ENCODE measurements at regions not wholly inside any gene's neighbourhood (a gene's known extent, or its start where the extent isn't known, plus 50 kb on each side); places are given as distances from the start of the nearest gene placed in this dataset.

DNA sequence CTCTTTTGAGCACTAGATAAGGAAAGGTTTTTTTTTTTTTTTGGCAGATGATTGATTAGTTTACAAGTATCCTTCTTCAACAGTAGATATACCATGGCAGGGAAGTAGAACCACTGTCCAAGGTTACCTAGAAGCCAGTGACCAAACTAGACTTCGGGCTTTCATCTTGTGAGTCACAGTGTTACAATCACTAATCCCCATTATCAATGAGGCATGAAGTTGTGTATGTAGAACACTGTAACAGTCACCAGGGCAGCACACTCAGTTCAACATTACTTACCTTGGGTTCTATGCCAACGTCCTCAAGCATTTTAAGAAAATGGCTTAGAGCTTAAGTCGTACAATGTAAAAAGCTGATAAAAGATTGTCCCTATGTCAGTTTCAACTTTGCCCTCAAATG lies 430.9 kb downstream of the ETS1 start:
- TF ChIP-seq POLR2A (IDR thresholded peaks at IDR 0.05; ENCODE audit: low read depth) (no peak), POLR2AphosphoS5 (IDR thresholded peaks at IDR 0.05) (no peak), EP300 (IDR thresholded peaks at IDR 0.05) (no peak)
- TF ChIP-seq, protein P1, sequence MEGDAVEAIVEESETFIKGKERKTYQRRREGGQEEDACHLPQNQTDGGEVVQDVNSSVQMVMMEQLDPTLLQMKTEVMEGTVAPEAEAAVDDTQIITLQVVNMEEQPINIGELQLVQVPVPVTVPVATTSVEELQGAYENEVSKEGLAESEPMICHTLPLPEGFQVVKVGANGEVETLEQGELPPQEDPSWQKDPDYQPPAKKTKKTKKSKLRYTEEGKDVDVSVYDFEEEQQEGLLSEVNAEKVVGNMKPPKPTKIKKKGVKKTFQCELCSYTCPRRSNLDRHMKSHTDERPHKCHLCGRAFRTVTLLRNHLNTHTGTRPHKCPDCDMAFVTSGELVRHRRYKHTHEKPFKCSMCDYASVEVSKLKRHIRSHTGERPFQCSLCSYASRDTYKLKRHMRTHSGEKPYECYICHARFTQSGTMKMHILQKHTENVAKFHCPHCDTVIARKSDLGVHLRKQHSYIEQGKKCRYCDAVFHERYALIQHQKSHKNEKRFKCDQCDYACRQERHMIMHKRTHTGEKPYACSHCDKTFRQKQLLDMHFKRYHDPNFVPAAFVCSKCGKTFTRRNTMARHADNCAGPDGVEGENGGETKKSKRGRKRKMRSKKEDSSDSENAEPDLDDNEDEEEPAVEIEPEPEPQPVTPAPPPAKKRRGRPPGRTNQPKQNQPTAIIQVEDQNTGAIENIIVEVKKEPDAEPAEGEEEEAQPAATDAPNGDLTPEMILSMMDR (IDR thresholded peaks at IDR 0.05): no peak
